Neural progenitor cell (in vitro differentiated cells): ENCODE measurements at regions not wholly inside any gene's neighbourhood (a gene's known extent, or its start where the extent isn't known, plus 50 kb on each side); places are given as distances from the start of the nearest gene placed in this dataset.

ENCODE experiments used
- DNase-seq: peaks from one replicate; pipeline ENCODE4 v3.0.0-alpha.2; 2016; ENCODE audit warnings: low spot score
- H2AFZ ChIP-seq: fragments of 200-600 bp; sonication (generic); replicated peaks from 2 replicates; pipeline ENCODE4 v1.6.1; 2016; ENCODE audit warnings: antibody characterized with exemption
- H3F3A ChIP-seq: fragments of 200-600 bp; sonication (generic); 2 replicates; pipeline ENCODE4 v1.6.1; 2016; ENCODE audit warnings: antibody characterized with exemption, low read depth
- H3K27ac ChIP-seq: fragments of 200-600 bp; sonication (generic); 2 replicates; pipeline ENCODE4 v1.5.1; 2016; ENCODE audit warnings: mild to moderate bottlenecking
- H3K27me3 ChIP-seq: fragments of 200-600 bp; sonication (generic); 2 replicates; pipeline ENCODE4 v1.6.1; 2016; ENCODE audit warnings: mild to moderate bottlenecking, moderate library complexity
- H3K36me3 ChIP-seq: fragments of 200-600 bp; sonication (generic); 2 replicates; pipeline ENCODE4 v1.5.1; 2016
- H3K4me1 ChIP-seq: fragments of 200-600 bp; sonication (generic); 2 replicates; pipeline ENCODE4 v1.6.1; 2016; ENCODE audit warnings: mixed run types
- H3K4me2 ChIP-seq: fragments of 200-600 bp; sonication (generic); 2 replicates; pipeline ENCODE4 v1.6.1; 2016
- H3K4me3 ChIP-seq: fragments of 200-600 bp; sonication (generic); 2 replicates; pipeline ENCODE4 v1.5.1; 2016
- H3K79me2 ChIP-seq: fragments of 200-600 bp; sonication (generic); 2 replicates; pipeline ENCODE4 v1.6.1; 2016; ENCODE audit warnings: low read depth
- H3K9ac ChIP-seq: fragments of 200-600 bp; sonication (generic); 2 replicates; pipeline ENCODE4 v1.6.1; 2016
- H3K9me3 ChIP-seq: fragments of 200-600 bp; sonication (generic); 2 replicates; pipeline ENCODE4 v1.5.1; 2016; ENCODE audit warnings: low read depth
- H4K20me1 ChIP-seq: fragments of 200-600 bp; sonication (generic); 2 replicates; pipeline ENCODE4 v1.6.1; 2016; ENCODE audit warnings: low read depth
- H3K27ac Mint-ChIP-seq: 3 replicates; pipeline ENCODE4 v1.8.0; 2021; ENCODE audit warnings: mixed read lengths
- H3K27me3 Mint-ChIP-seq: 2 replicates; pipeline ENCODE4 v1.8.0; 2022; ENCODE audit warnings: low read depth, mild to moderate bottlenecking, inconsistent platforms, moderate library complexity, mixed read lengths; ENCODE audit not compliant: insufficient read depth
- H3K36me3 Mint-ChIP-seq: 3 replicates; pipeline ENCODE4 v1.8.0; 2021; ENCODE audit warnings: mixed read lengths
- H3K4me1 Mint-ChIP-seq: 3 replicates; pipeline ENCODE4 v1.8.0; 2021; ENCODE audit warnings: mixed read lengths
- H3K4me3 Mint-ChIP-seq: 3 replicates; pipeline ENCODE4 v1.8.0; 2021; ENCODE audit warnings: mild to moderate bottlenecking, moderate library complexity, mixed read lengths
- H3K9me3 Mint-ChIP-seq: 3 replicates; pipeline ENCODE4 v1.8.0; 2020; ENCODE audit warnings: mixed read lengths
- CTCF ChIP-seq: fragments of 200-600 bp; sonication (generic); IDR thresholded peaks from 2 replicates; pipeline ENCODE4 v1.5.1; 2017; ENCODE audit warnings: antibody characterized with exemption, mild to moderate bottlenecking
- EZH2 ChIP-seq: fragments of 200-600 bp; sonication (generic); IDR thresholded peaks from 2 replicates; pipeline ENCODE4 v1.6.1; 2017; ENCODE audit warnings: antibody characterized with exemption, mild to moderate bottlenecking, moderate library complexity
- EZH2phosphoT487 ChIP-seq: fragments of 200-600 bp; sonication (generic); IDR thresholded peaks from 2 replicates; pipeline ENCODE4 v1.6.1; 2017; ENCODE audit warnings: antibody characterized with exemption

- Histone ChIP-seq H3K27me3 (no peaks in the 10 kb centered on the region), H3K36me3 (no peaks in the 10 kb centered on the region), H3K4me2 (no peak overlapping the region), H3F3A (no peaks in the 10 kb centered on the region), H4K20me1 (no peaks in the 10 kb centered on the region), H3K9me3 (no peaks in the 10 kb centered on the region), H2AFZ (no peak overlapping the region), H3K79me2 (no peaks in the 10 kb centered on the region), H3K9ac (no peak overlapping the region), H3K4me3 (no peak overlapping the region), H3K27ac (no peak overlapping the region), H3K4me1 (no peaks in the 10 kb centered on the region)
- no peak for DNase-seq
- Mint-ChIP-seq H3K4me1 (peaks cover 2% of the 10 kb centered on the region), H3K27ac (no peak overlapping the region), H3K9me3 (no peaks in the 10 kb centered on the region), H3K4me3 (no peak overlapping the region), H3K36me3 (no peaks in the 10 kb centered on the region), H3K27me3 (peaks cover 15% of the 10 kb centered on the region)
- TF ChIP-seq EZH2phosphoT487 = no peak
- no peak for TF ChIP-seq CTCF
- no peak for TF ChIP-seq EZH2
These were observed 373.2 kb downstream of the LMO7 start for GRCh38 chr13:76009267-76009890.

GRCh38 chr13:76004416-76004815 is 368.3 kb downstream of the LMO7 start:
- no peaks in the 10 kb centered on the region for H3K36me3 Mint-ChIP-seq
- peaks cover 27% of the 10 kb centered on the region for H3K27me3 Mint-ChIP-seq
- no peak overlapping the region for H3K4me3 Mint-ChIP-seq
- Histone ChIP-seq H3K4me1 (no peaks in the 10 kb centered on the region), H3K9ac (no peak overlapping the region), H3K27me3 (no peaks in the 10 kb centered on the region), H3K4me3 (no peak overlapping the region), H3K36me3 (no peaks in the 10 kb centered on the region), H3K4me2 (no peak overlapping the region), H3F3A (no peaks in the 10 kb centered on the region), H3K27ac (no peak overlapping the region), H4K20me1 (no peaks in the 10 kb centered on the region), H3K79me2 (no peaks in the 10 kb centered on the region), H3K9me3 (no peaks in the 10 kb centered on the region), H2AFZ (no peak overlapping the region)
- TF ChIP-seq CTCF (no peak), EZH2 (no peak), EZH2phosphoT487 (no peak)
- no peaks in the 10 kb centered on the region for H3K9me3 Mint-ChIP-seq
- H3K27ac Mint-ChIP-seq = no peak overlapping the region
- DNase-seq = no peak
- peaks cover 7% of the 10 kb centered on the region for H3K4me1 Mint-ChIP-seq

- Histone ChIP-seq H3K79me2 (no peaks in the 10 kb centered on the region), H3K27ac (no peak overlapping the region), H3F3A (no peaks in the 10 kb centered on the region), H3K4me1 (no peaks in the 10 kb centered on the region), H3K9me3 (no peaks in the 10 kb centered on the region), H3K9ac (no peak overlapping the region), H3K4me3 (no peak overlapping the region), H3K36me3 (no peaks in the 10 kb centered on the region), H3K27me3 (no peaks in the 10 kb centered on the region), H2AFZ (no peak overlapping the region), H3K4me2 (no peak overlapping the region), H4K20me1 (no peaks in the 10 kb centered on the region)
- TF ChIP-seq CTCF (no peak), EZH2 (no peak), EZH2phosphoT487 (no peak)
- Mint-ChIP-seq H3K9me3 (no peaks in the 10 kb centered on the region), H3K4me1 (peaks cover 9% of the 10 kb centered on the region), H3K27me3 (peaks cover 31% of the 10 kb centered on the region), H3K27ac (no peak overlapping the region), H3K36me3 (no peaks in the 10 kb centered on the region), H3K4me3 (peak overlapping the region; percentile 26)
- no peak for DNase-seq
These were observed 364.0 kb downstream of the LMO7 start for GRCh38 chr13:76000131-76000530.
